DOHH2 (cell line): ENCODE measurements at regions not wholly inside any gene's neighbourhood (a gene's known extent, or its start where the extent isn't known, plus 50 kb on each side); places are given as distances from the start of the nearest gene placed in this dataset.

Experiments used
- H3F3A ChIP-seq: fragments of 200-600 bp; sonication (generic), shearing (Covaris generic); 2 replicates; pipeline ENCODE4 v1.6.0; 2016; ENCODE audit warnings: antibody characterized with exemption, mild to moderate bottlenecking; ENCODE audit not compliant: control insufficient read depth, insufficient read depth
- H3K27ac ChIP-seq: fragments of 200-600 bp; sonication (generic); 2 replicates; pipeline ENCODE4 v1.5.1; 2014; ENCODE audit warnings: low read depth, mild to moderate bottlenecking, low read length, moderate library complexity
- H3K27me3 ChIP-seq: fragments of 200-600 bp; sonication (generic); 2 replicates; pipeline ENCODE4 v1.6.1; 2014; ENCODE audit warnings: mild to moderate bottlenecking, low read length, mixed read lengths; ENCODE audit not compliant: control insufficient read depth
- H3K36me3 ChIP-seq: fragments of 200-600 bp; sonication (generic); 2 replicates; pipeline ENCODE4 v1.6.1; 2014; ENCODE audit warnings: mild to moderate bottlenecking, low read length, moderate library complexity, mixed read lengths; ENCODE audit not compliant: control insufficient read depth
- H3K4me1 ChIP-seq: fragments of 200-600 bp; sonication (generic); 2 replicates; pipeline ENCODE4 v1.6.1; 2014; ENCODE audit warnings: mild to moderate bottlenecking, low read length, mixed read lengths; ENCODE audit not compliant: control insufficient read depth
- H3K4me2 ChIP-seq: fragments of 200-600 bp; sonication (generic); 2 replicates; pipeline ENCODE4 v1.6.0; 2014; ENCODE audit warnings: mild to moderate bottlenecking, low read length, moderate library complexity
- H3K4me3 ChIP-seq: fragments of 200-600 bp; sonication (generic); 2 replicates; pipeline ENCODE4 v1.5.1; 2014; ENCODE audit warnings: mild to moderate bottlenecking, low read length, mixed read lengths
- H3K79me2 ChIP-seq: fragments of 200-600 bp; sonication (generic); 2 replicates; pipeline ENCODE4 v1.6.1; 2014; ENCODE audit warnings: mild to moderate bottlenecking, low read length, mixed read lengths; ENCODE audit not compliant: control insufficient read depth
- H3K9me2 ChIP-seq: fragments of 200-600 bp; sonication (generic); replicated peaks from 2 replicates; pipeline ENCODE4 v1.6.1; 2014; ENCODE audit warnings: mild to moderate bottlenecking, low read length, mixed read lengths; ENCODE audit not compliant: control insufficient read depth
- H3K9me3 ChIP-seq: fragments of 200-600 bp; sonication (generic); 2 replicates; pipeline ENCODE4 v1.6.1; 2014; ENCODE audit warnings: antibody characterized with exemption, low read length, mixed read lengths; ENCODE audit not compliant: control insufficient read depth, insufficient read depth
- H4K20me1 ChIP-seq: fragments of 200-600 bp; sonication (generic); 2 replicates; pipeline ENCODE4 v1.6.0; 2014; ENCODE audit warnings: low read depth, mild to moderate bottlenecking, antibody characterized with exemption, low read length, moderate library complexity; ENCODE audit not compliant: control insufficient read depth, insufficient read depth
- CTCF ChIP-seq: fragments of 200-600 bp; sonication (generic); IDR thresholded peaks from one replicate; pipeline ENCODE4 v1.5.1; 2014; ENCODE audit warnings: antibody characterized with exemption, mild to moderate bottlenecking, low read depth, low read length; ENCODE audit not compliant: poor library complexity, severe bottlenecking
- EZH2phosphoT487 ChIP-seq: fragments of 200-600 bp; sonication (generic); IDR thresholded peaks from 2 replicates; pipeline ENCODE4 v1.6.1; 2017; ENCODE audit warnings: borderline replicate concordance, mild to moderate bottlenecking, antibody characterized with exemption, low read length, moderate library complexity, mixed read lengths

GRCh38 chr11:10920875-10921274, 63.0 kb upstream of the ZBED5 start:
- H3K27me3 ChIP-seq, result peaks cover 2% of the 10 kb centered on the region; the same call in 1 of the 2 replicates
- H3K4me3 ChIP-seq, result no peak overlapping the region
- no peaks in the 10 kb centered on the region for H3K9me2 ChIP-seq
- no peak for TF ChIP-seq EZH2phosphoT487
- TF ChIP-seq CTCF, result no peak
- H3K4me1 ChIP-seq, result no peaks in the 10 kb centered on the region
- H3K9me3 ChIP-seq, result peaks cover 9% of the 10 kb centered on the region; the same call in 1 of the 2 replicates
- no peaks in the 10 kb centered on the region for H3F3A ChIP-seq
- no peaks in the 10 kb centered on the region for H3K79me2 ChIP-seq
- no peaks in the 10 kb centered on the region for H4K20me1 ChIP-seq
- H3K4me2 ChIP-seq, result no peak overlapping the region
- H3K36me3 ChIP-seq, result no peaks in the 10 kb centered on the region
- H3K27ac ChIP-seq, result no peak overlapping the region

GRCh38 chr11:10920205-10920604, 62.4 kb upstream of the ZBED5 start:
- no peak overlapping the region for H3K27ac ChIP-seq

GRCh38 chr11:10918698-10919097, 60.8 kb upstream of the ZBED5 start:
- H3K4me1 ChIP-seq, result peaks cover 5% of the 10 kb centered on the region
- no peak overlapping the region for H3K27ac ChIP-seq
- no peaks in the 10 kb centered on the region for H3F3A ChIP-seq
- H3K9me3 ChIP-seq, result peaks cover 9% of the 10 kb centered on the region; the same call in 1 of the 2 replicates
- no peak overlapping the region for H3K4me2 ChIP-seq
- H3K27me3 ChIP-seq, result peaks cover 2% of the 10 kb centered on the region; the same call in 1 of the 2 replicates
- no peaks in the 10 kb centered on the region for H3K9me2 ChIP-seq
- no peak for TF ChIP-seq CTCF
- no peak for TF ChIP-seq EZH2phosphoT487
- H3K36me3 ChIP-seq, result no peaks in the 10 kb centered on the region
- H4K20me1 ChIP-seq, result no peaks in the 10 kb centered on the region
- H3K79me2 ChIP-seq, result no peaks in the 10 kb centered on the region
- no peak overlapping the region for H3K4me3 ChIP-seq

More at GRCh38 chr11:10920205-10920604, 62.4 kb upstream of the ZBED5 start:
- Histone ChIP-seq H3K9me2 (no peaks in the 10 kb centered on the region), H4K20me1 (no peaks in the 10 kb centered on the region), H3K4me2 (no peak overlapping the region), H3K9me3 (peaks cover 9% of the 10 kb centered on the region; the same call in 1 of the 2 replicates), H3K4me1 (no peaks in the 10 kb centered on the region), H3F3A (no peaks in the 10 kb centered on the region), H3K4me3 (no peak overlapping the region), H3K79me2 (no peaks in the 10 kb centered on the region), H3K27me3 (peaks cover 2% of the 10 kb centered on the region; the same call in 1 of the 2 replicates), H3K36me3 (no peaks in the 10 kb centered on the region)
- no peak for TF ChIP-seq EZH2phosphoT487
- TF ChIP-seq CTCF, result no peak

- Histone ChIP-seq H3K27ac (no peak overlapping the region), H3K79me2 (no peaks in the 10 kb centered on the region), H4K20me1 (no peaks in the 10 kb centered on the region), H3K9me2 (no peaks in the 10 kb centered on the region), H3K4me2 (no peak overlapping the region), H3K9me3 (peaks cover 9% of the 10 kb centered on the region; the same call in 1 of the 2 replicates), H3K4me1 (peaks cover 9% of the 10 kb centered on the region), H3K27me3 (peaks cover 2% of the 10 kb centered on the region; the same call in 1 of the 2 replicates), H3K36me3 (no peaks in the 10 kb centered on the region), H3K4me3 (no peak overlapping the region), H3F3A (no peaks in the 10 kb centered on the region)
- no peak for TF ChIP-seq EZH2phosphoT487
- no peak for TF ChIP-seq CTCF
Measured at GRCh38 chr11:10918275-10918674, 60.4 kb upstream of the ZBED5 start.
